IMR-90 (cell line): ENCODE measurements at regions not wholly inside any gene's neighbourhood (a gene's known extent, or its start where the extent isn't known, plus 50 kb on each side); places are given as distances from the start of the nearest gene placed in this dataset.

Experiments
- ATAC-seq: fragments of 200-7000 bp; cut with Tn5 transposase; 2 replicates; pipeline ENCODE4 v1.9.1; 2020; ENCODE audit warnings: low read depth, mild to moderate bottlenecking, moderate library complexity
- BruUV-seq: library from RNA; stranded (reverse); fragments of 400-500 nt; replicated peaks from 2 replicates; lab custom pipeline; 2021; lab: Mats Ljungman, UMichigan
- CTCF ChIA-PET: fragments of 300-600 bp; formaldehyde crosslinking; extraction: SDS; loops from one replicate; lab custom pipeline; 2021; ENCODE audit warnings: antibody characterized with exemption; lab: Yijun Ruan, JAX
- POLR2A ChIA-PET: fragments of 300-600 bp; sonication (Branson Sonifier 250); formaldehyde crosslinking; loops from one replicate; lab custom pipeline; 2022; ENCODE audit warnings: antibody characterized with exemption; ENCODE audit not compliant: unreplicated experiment; lab: Charles Lee
- DNase-seq: peaks from one replicate; pipeline ENCODE4 v3.0.0; 2013
- H2AFZ ChIP-seq: replicated peaks from 2 replicates; pipeline ENCODE3; 2013; ENCODE audit warnings: low read length, mild to moderate bottlenecking; ENCODE audit not compliant: poor library complexity
- H2AK5ac ChIP-seq: 2 replicates; pipeline ENCODE4 v1.6.1; 2013; ENCODE audit warnings: low read depth, low read length, inconsistent platforms
- H2AK9ac ChIP-seq: replicated peaks from 2 replicates; pipeline ENCODE3; 2013; ENCODE audit warnings: mild to moderate bottlenecking, low read depth, low read length, moderate library complexity; ENCODE audit not compliant: poor library complexity
- H2BK120ac ChIP-seq: 2 replicates; pipeline ENCODE4 v1.6.1; 2013; ENCODE audit warnings: low read depth, low read length, inconsistent platforms
- H2BK15ac ChIP-seq: 3 replicates; pipeline ENCODE4 v1.6.1; 2013; ENCODE audit warnings: low read depth, low read length, inconsistent platforms
- H2BK20ac ChIP-seq: 2 replicates; pipeline ENCODE4 v1.6.1; 2013; ENCODE audit warnings: low read depth, mild to moderate bottlenecking, inconsistent platforms, low read length, moderate library complexity
- H2BK5ac ChIP-seq: 2 replicates; pipeline ENCODE4 v1.6.1; 2013; ENCODE audit warnings: mild to moderate bottlenecking, low read depth, low read length, inconsistent platforms; ENCODE audit not compliant: poor library complexity, severe bottlenecking
- H3K14ac ChIP-seq: replicated peaks from 2 replicates; pipeline ENCODE4 v1.6.1; 2013; ENCODE audit warnings: low read depth, low read length, inconsistent platforms
- H3K18ac ChIP-seq: 2 replicates; pipeline ENCODE4 v1.6.1; 2013; ENCODE audit warnings: low read depth, low read length, control low read depth
- H3K23ac ChIP-seq: 2 replicates; pipeline ENCODE4 v1.6.1; 2013; ENCODE audit warnings: low read depth, low read length, inconsistent platforms
- H3K27ac ChIP-seq: 2 replicates; pipeline ENCODE4 v1.5.1; 2013; ENCODE audit warnings: mild to moderate bottlenecking, control low read depth, low read length; ENCODE audit not compliant: insufficient read depth
- H3K27me3 ChIP-seq: 2 replicates; pipeline ENCODE4 v1.6.1; 2013; ENCODE audit warnings: low read length; ENCODE audit not compliant: control insufficient read depth, insufficient read depth
- H3K36me3 ChIP-seq: 2 replicates; pipeline ENCODE4 v1.6.1; 2013; ENCODE audit warnings: low read length, mixed read lengths; ENCODE audit not compliant: control insufficient read depth, insufficient read depth
- H3K4ac ChIP-seq: 2 replicates; pipeline ENCODE4 v1.6.1; 2013; ENCODE audit warnings: low read depth, low read length, inconsistent platforms
- H3K4me1 ChIP-seq: 2 replicates; pipeline ENCODE4 v1.6.1; 2013; ENCODE audit warnings: low read length, mixed read lengths; ENCODE audit not compliant: control insufficient read depth, insufficient read depth
- H3K4me2 ChIP-seq: 2 replicates; pipeline ENCODE4 v1.6.1; 2013; ENCODE audit warnings: low read depth, mild to moderate bottlenecking, control low read depth, low read length, moderate library complexity
- H3K4me3 ChIP-seq: 2 replicates; pipeline ENCODE4 v1.5.1; 2013; ENCODE audit warnings: low read depth, mild to moderate bottlenecking, control low read depth, low read length, moderate library complexity; ENCODE audit not compliant: insufficient read depth
- H3K56ac ChIP-seq: 2 replicates; pipeline ENCODE4 v1.6.1; 2013; ENCODE audit warnings: low read length, inconsistent platforms; ENCODE audit not compliant: insufficient read depth; ENCODE audit errors: extremely low read depth
- H3K79me1 ChIP-seq, 2 experiments: 2 replicates each; pipeline ENCODE4 v1.6.1; 2013; ENCODE audit warnings: low read length in 2 of 2, inconsistent platforms in 1 of 2, low read depth in 1 of 2
- H3K9ac ChIP-seq: 2 replicates; pipeline ENCODE4 v1.6.1; 2013; ENCODE audit warnings: low read depth, low read length, control low read depth
- H3K9me1 ChIP-seq: 2 replicates; pipeline ENCODE4 v1.6.1; 2013; ENCODE audit warnings: low read length, inconsistent platforms; ENCODE audit not compliant: insufficient read depth
- H3K9me3 ChIP-seq: 2 replicates; pipeline ENCODE4 v1.6.1; 2013; ENCODE audit warnings: low read length; ENCODE audit not compliant: control insufficient read depth, insufficient read depth
- H4K20me1 ChIP-seq: 2 replicates; pipeline ENCODE4 v1.6.1; 2013; ENCODE audit warnings: low read length, inconsistent platforms; ENCODE audit not compliant: insufficient read depth
- H4K5ac ChIP-seq: 2 replicates; pipeline ENCODE4 v1.6.1; 2013; ENCODE audit warnings: mild to moderate bottlenecking, low read depth, low read length, control low read depth
- H4K8ac ChIP-seq, 2 experiments: 2 replicates each; pipeline ENCODE4 v1.6.1; 2013; ENCODE audit warnings: low read depth in 2 of 2, low read length in 2 of 2, control low read depth in 1 of 2, inconsistent platforms in 1 of 2
- H4K91ac ChIP-seq: 2 replicates; pipeline ENCODE4 v1.6.1; 2013; ENCODE audit warnings: low read depth, low read length, inconsistent platforms; ENCODE audit not compliant: insufficient read depth
- BHLHE40 ChIP-seq: fragments of 150-350 bp; IDR thresholded peaks from 2 replicates; pipeline ENCODE4 v1.6.1; 2016; ENCODE audit warnings: mild to moderate bottlenecking, low read depth, low read length
- CEBPB ChIP-seq: IDR thresholded peaks from 2 replicates; pipeline ENCODE4 v1.6.1; 2012; ENCODE audit warnings: low read depth, low read length, improper control_type of control experiment
- CHD1 ChIP-seq: IDR thresholded peaks from 2 replicates; pipeline ENCODE4 v1.6.1; 2012; ENCODE audit warnings: low read depth, low read length, improper control_type of control experiment
- FOS ChIP-seq: fragments of 150-350 bp; IDR thresholded peaks from 2 replicates; pipeline ENCODE4 v1.6.1; 2016; ENCODE audit warnings: low read depth, low read length
- MAFK ChIP-seq: IDR thresholded peaks from 2 replicates; pipeline ENCODE4 v1.6.1; 2012; ENCODE audit warnings: low read depth, low read length, improper control_type of control experiment
- MAZ ChIP-seq: IDR thresholded peaks from 2 replicates; pipeline ENCODE4 v1.6.1; 2012; ENCODE audit warnings: low read depth, mild to moderate bottlenecking, low read length, improper control_type of control experiment, moderate library complexity, borderline replicate concordance
- MXI1 ChIP-seq: IDR thresholded peaks from 2 replicates; pipeline ENCODE4 v1.6.1; 2012; ENCODE audit warnings: low read depth, mild to moderate bottlenecking, low read length, moderate library complexity, borderline replicate concordance
- NFE2L2 ChIP-seq: fragments of 150-350 bp; IDR thresholded peaks from 2 replicates; pipeline ENCODE4 v1.6.1; 2016; ENCODE audit warnings: low read depth, mild to moderate bottlenecking, low read length
- POLR2A ChIP-seq: IDR thresholded peaks from 2 replicates; pipeline ENCODE4 v1.6.1; 2012; ENCODE audit warnings: mild to moderate bottlenecking, low read depth, low read length
- RAD21 ChIP-seq: IDR thresholded peaks from 2 replicates; pipeline ENCODE4 v1.6.1; 2012; ENCODE audit warnings: low read length, improper control_type of control experiment
- RCOR1 ChIP-seq: IDR thresholded peaks from 2 replicates; pipeline ENCODE4 v1.6.1; 2012; ENCODE audit warnings: mild to moderate bottlenecking, low read length, improper control_type of control experiment; ENCODE audit not compliant: insufficient replicate concordance
- RFX5 ChIP-seq: IDR thresholded peaks from 2 replicates; pipeline ENCODE4 v1.8.0; 2012; ENCODE audit warnings: low read depth, mild to moderate bottlenecking, low read length, moderate library complexity
- SMC3 ChIP-seq: fragments of 150-350 bp; IDR thresholded peaks from 2 replicates; pipeline ENCODE4 v1.6.1; 2016; ENCODE audit warnings: low read depth, mild to moderate bottlenecking, antibody characterized with exemption, low read length, moderate library complexity
- WGBS, 2 experiments: methylation state at CpG; one replicate each; pipeline versions ENCODE4 v1.1.5 to v1.1.7; 2013; ENCODE audit warnings: missing lambda C conversion rate in 2 of 2; ENCODE audit not compliant: insufficient read length in 1 of 2; ENCODE audit errors: extremely low coverage in 2 of 2; 5-methylcytosine and 5-hydroxymethylcytosine counted together
- dilution Hi-C: fragments of 300-500 bp; cut with HindIII; formaldehyde crosslinking; loops from one replicate; pipeline ENCODE4 v1.14.3; 2018; ENCODE audit warnings: low sequenced_read_pairs; ENCODE audit not compliant: unreplicated experiment
- in situ Hi-C: fragments of 300-500 bp; cut with MboI; formaldehyde crosslinking; loops from 3 replicates; pipeline ENCODE4 v1.14.3; 2019; ENCODE audit warnings: low sequenced_read_pairs, inconsistent platforms, mixed read lengths
- intact Hi-C: fragments of 100-400 bp; cut with micrococcal nuclease; formaldehyde crosslinking; loops from 2 replicates; pipeline ENCODE4 v1.10.0; 2022
- TF ChIP-seq, protein P1 (sequence below): conservative IDR thresholded peaks from 2 replicates; pipeline ENCODE4 v1.5.1; 2012; ENCODE audit warnings: mild to moderate bottlenecking, low read depth, low read length, improper control_type of control experiment
- TF ChIP-seq, protein P2 (sequence below): fragments of 150-350 bp; IDR thresholded peaks from 2 replicates; pipeline ENCODE4 v1.6.1; 2017; ENCODE audit warnings: mild to moderate bottlenecking, antibody characterized with exemption, low read length, low read depth
- TF ChIP-seq, protein P3 (sequence below): fragments of 150-350 bp; IDR thresholded peaks from 2 replicates; pipeline ENCODE4 v1.6.1; 2016; ENCODE audit warnings: low read depth, mild to moderate bottlenecking, low read length, moderate library complexity, borderline replicate concordance

DNA sequence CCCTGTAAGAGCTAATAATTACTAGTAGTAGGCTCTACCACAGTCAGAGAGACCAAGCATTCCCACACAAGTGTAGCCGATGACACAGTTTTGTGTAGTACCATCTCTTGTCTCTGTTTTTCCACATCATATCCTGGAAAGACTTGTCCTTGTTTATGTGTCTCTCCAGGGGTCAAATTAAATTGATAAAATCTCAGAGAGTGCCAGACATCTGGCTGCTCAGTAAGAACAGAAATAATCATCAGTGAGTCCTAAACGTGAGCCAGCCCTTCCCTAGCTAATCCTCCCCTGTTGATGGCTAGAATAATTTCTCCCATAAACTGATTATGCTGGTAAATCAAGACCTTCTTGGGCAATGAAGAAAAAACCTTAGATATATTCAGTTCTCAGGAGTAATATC is 111.4 kb upstream of the GRAMD1B start:
- no TSS peak for BruUV-seq
- H4K91ac ChIP-seq = no peak overlapping the region
- no peak overlapping the region for H2BK20ac ChIP-seq
- H3K4me2 ChIP-seq = no peak overlapping the region
- dilution Hi-C loops = no loop called here
- POLR2A ChIA-PET = no interaction called here
- no peak for ATAC-seq
- no peak for DNase-seq
- H3K9me1 ChIP-seq = no peaks in the 10 kb centered on the region
- intact Hi-C loops = no loop called here
- no peak overlapping the region for H3K14ac ChIP-seq
- no peak overlapping the region for H2BK5ac ChIP-seq
- no peak overlapping the region for H4K8ac ChIP-seq
- H3K36me3 ChIP-seq = no peaks in the 10 kb centered on the region
- H2AFZ ChIP-seq = no peak overlapping the region
- no peak overlapping the region for H3K56ac ChIP-seq
- no peak overlapping the region for H3K18ac ChIP-seq
- H3K79me1 ChIP-seq = no peaks in the 10 kb centered on the region
- no peak overlapping the region for H3K23ac ChIP-seq
- no peak overlapping the region for H2AK5ac ChIP-seq
- in situ Hi-C loops = no loop called here
- H3K4me3 ChIP-seq = no peak overlapping the region
- no peak overlapping the region for H3K27ac ChIP-seq
- H3K4ac ChIP-seq = no peak overlapping the region
- H2AK9ac ChIP-seq = no peak overlapping the region
- H3K9me3 ChIP-seq = no peaks in the 10 kb centered on the region
- CTCF ChIA-PET = no interaction called here
- H3K27me3 ChIP-seq = peaks cover 31% of the 10 kb centered on the region
- no peak overlapping the region for H4K5ac ChIP-seq
- WGBS, 2 experiments = no CpG with 5 or more reads among the region's 2 CpGs
- H2BK15ac ChIP-seq = no peak overlapping the region
- H4K20me1 ChIP-seq = no peaks in the 10 kb centered on the region
- no peaks in the 10 kb centered on the region for H3K4me1 ChIP-seq
- H2BK120ac ChIP-seq = no peak overlapping the region
- no peak overlapping the region for H3K9ac ChIP-seq
- TF ChIP-seq RFX5 (no peak), MAZ (no peak), RCOR1 (no peak), SMC3 (no peak), NFE2L2 (no peak), RAD21 (no peak), MAFK (no peak), FOS (no peak), CHD1 (no peak), POLR2A (no peak), MXI1 (no peak), BHLHE40 (no peak), CEBPB (no peak)
- TF ChIP-seq, protein P1, sequence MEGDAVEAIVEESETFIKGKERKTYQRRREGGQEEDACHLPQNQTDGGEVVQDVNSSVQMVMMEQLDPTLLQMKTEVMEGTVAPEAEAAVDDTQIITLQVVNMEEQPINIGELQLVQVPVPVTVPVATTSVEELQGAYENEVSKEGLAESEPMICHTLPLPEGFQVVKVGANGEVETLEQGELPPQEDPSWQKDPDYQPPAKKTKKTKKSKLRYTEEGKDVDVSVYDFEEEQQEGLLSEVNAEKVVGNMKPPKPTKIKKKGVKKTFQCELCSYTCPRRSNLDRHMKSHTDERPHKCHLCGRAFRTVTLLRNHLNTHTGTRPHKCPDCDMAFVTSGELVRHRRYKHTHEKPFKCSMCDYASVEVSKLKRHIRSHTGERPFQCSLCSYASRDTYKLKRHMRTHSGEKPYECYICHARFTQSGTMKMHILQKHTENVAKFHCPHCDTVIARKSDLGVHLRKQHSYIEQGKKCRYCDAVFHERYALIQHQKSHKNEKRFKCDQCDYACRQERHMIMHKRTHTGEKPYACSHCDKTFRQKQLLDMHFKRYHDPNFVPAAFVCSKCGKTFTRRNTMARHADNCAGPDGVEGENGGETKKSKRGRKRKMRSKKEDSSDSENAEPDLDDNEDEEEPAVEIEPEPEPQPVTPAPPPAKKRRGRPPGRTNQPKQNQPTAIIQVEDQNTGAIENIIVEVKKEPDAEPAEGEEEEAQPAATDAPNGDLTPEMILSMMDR = no peak
- TF ChIP-seq, protein P2, sequence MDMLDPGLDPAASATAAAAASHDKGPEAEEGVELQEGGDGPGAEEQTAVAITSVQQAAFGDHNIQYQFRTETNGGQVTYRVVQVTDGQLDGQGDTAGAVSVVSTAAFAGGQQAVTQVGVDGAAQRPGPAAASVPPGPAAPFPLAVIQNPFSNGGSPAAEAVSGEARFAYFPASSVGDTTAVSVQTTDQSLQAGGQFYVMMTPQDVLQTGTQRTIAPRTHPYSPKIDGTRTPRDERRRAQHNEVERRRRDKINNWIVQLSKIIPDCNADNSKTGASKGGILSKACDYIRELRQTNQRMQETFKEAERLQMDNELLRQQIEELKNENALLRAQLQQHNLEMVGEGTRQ = no peak
- TF ChIP-seq, protein P3, sequence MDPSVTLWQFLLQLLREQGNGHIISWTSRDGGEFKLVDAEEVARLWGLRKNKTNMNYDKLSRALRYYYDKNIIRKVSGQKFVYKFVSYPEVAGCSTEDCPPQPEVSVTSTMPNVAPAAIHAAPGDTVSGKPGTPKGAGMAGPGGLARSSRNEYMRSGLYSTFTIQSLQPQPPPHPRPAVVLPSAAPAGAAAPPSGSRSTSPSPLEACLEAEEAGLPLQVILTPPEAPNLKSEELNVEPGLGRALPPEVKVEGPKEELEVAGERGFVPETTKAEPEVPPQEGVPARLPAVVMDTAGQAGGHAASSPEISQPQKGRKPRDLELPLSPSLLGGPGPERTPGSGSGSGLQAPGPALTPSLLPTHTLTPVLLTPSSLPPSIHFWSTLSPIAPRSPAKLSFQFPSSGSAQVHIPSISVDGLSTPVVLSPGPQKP = no peak
